ENCODE measurements at regions not wholly inside any gene's neighbourhood (a gene's known extent, or its start where the extent isn't known, plus 50 kb on each side); places are given as distances from the start of the nearest gene placed in this dataset.

DNA sequence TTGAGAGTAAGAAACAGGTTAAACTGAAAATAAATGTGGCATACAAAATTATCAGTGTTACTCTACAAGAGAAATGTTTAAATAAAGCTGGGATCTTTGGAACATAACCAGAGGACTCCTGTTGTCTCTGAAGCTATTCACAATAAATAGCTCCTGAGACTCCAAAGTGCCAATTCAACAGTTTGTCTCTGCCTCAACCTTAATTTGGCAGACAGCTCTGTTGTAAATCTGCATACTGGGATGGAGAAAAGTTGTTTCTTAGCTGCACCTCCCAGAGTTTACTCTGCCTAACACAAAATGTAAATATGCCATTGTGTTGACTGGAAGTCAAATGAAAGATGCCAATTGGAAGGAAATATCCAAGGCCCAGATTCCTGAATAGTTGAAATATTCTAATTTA lies 238.5 kb upstream of the EPHA4 start:
- Mint-ChIP-seq H3K9me3 (peaks cover 7% of the 10 kb centered on the region), H3K4me3 (no peak overlapping the region), H3K27me3 (ENCODE audit: low read depth, poor library complexity) (no peaks in the 10 kb centered on the region), H3K4me1 (peaks cover 27% of the 10 kb centered on the region), H3K27ac (peak overlapping the region; percentile 77), H3K36me3 (ENCODE audit: low read depth) (peaks cover 5% of the 10 kb centered on the region)
- TF ChIP-seq, protein P1, sequence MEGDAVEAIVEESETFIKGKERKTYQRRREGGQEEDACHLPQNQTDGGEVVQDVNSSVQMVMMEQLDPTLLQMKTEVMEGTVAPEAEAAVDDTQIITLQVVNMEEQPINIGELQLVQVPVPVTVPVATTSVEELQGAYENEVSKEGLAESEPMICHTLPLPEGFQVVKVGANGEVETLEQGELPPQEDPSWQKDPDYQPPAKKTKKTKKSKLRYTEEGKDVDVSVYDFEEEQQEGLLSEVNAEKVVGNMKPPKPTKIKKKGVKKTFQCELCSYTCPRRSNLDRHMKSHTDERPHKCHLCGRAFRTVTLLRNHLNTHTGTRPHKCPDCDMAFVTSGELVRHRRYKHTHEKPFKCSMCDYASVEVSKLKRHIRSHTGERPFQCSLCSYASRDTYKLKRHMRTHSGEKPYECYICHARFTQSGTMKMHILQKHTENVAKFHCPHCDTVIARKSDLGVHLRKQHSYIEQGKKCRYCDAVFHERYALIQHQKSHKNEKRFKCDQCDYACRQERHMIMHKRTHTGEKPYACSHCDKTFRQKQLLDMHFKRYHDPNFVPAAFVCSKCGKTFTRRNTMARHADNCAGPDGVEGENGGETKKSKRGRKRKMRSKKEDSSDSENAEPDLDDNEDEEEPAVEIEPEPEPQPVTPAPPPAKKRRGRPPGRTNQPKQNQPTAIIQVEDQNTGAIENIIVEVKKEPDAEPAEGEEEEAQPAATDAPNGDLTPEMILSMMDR (IDR thresholded peaks at IDR 0.05), result no peak
- DNase-seq, result no peak

DNA sequence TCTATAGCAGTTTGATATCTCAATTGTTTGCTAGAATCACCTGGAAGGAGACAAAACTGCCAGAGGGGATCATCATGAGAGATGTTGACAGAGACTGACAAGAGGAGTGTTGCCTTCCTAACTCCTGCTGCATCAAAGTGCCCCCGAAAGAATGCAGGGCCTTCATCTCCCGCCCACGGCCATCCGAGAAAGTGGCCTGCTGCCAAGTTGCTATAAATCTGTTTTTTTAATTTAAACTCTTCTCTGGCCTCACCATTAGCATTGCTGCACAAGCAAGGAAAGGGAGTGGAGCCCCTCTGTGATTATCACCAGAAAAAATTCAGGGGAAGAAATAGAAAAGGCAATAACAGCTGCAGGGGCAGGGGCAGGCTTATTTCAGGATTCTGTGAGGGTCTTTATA lies 238.1 kb upstream of the EPHA4 start:
- H3K4me3 Mint-ChIP-seq, result no peak overlapping the region
- TF ChIP-seq, protein P1 (IDR thresholded peaks at IDR 0.05), result no peak
- H3K36me3 Mint-ChIP-seq (ENCODE audit: low read depth), result peaks cover 5% of the 10 kb centered on the region
- peaks cover 31% of the 10 kb centered on the region for H3K4me1 Mint-ChIP-seq
- H3K9me3 Mint-ChIP-seq, result peaks cover 7% of the 10 kb centered on the region
- H3K27me3 Mint-ChIP-seq (ENCODE audit: low read depth, poor library complexity), result no peaks in the 10 kb centered on the region
- H3K27ac Mint-ChIP-seq, result peak overlapping the region; percentile 77
- DNase-seq, result peak; percentile 19

DNA sequence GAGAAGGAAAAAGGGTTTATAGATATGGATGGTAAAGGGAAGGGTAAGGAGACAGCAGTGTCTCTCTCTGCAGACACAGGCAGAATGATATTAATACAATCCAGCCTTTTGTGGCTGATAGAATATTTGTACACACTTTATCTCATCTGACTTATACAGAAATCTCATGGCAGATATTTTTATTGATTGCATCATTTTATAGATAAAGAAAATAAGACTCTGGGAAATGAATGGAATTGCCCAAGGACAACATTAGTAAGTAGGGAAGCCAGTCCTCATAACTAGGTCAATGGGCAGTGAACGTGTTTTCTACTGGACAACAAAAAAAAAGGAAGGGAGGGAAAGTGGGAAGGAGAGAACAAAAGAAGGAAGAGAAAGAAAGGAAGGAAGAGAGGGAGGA lies 236.4 kb upstream of the EPHA4 start:
- Mint-ChIP-seq H3K4me3 (no peak overlapping the region), H3K9me3 (no peaks in the 10 kb centered on the region), H3K4me1 (peaks cover 35% of the 10 kb centered on the region), H3K27me3 (ENCODE audit: low read depth, poor library complexity) (no peaks in the 10 kb centered on the region), H3K27ac (no peak overlapping the region), H3K36me3 (ENCODE audit: low read depth) (no peaks in the 10 kb centered on the region)
- TF ChIP-seq, protein P1 (IDR thresholded peaks at IDR 0.05), result no peak
- no peak for DNase-seq

DNA sequence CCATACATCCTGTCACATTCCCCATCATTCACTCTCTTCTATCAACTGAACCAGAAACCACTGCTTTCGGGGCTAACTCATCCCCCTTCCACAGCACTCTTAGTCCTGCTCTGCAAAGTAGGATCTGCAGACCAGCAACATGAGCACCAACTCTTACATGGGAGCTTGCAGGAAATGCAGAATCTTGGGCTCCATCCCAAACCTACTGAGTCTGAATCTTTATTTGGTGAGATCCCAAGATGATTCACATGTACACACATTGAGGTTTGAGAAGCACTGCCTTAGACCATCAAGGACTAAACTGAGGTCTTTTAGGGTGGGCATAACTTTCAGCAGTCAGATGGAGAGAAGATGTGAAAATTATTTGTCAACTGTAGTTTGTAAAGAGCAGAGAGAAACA lies 235.6 kb upstream of the EPHA4 start:
- H3K9me3 Mint-ChIP-seq, result no peaks in the 10 kb centered on the region
- TF ChIP-seq, protein P1 (IDR thresholded peaks at IDR 0.05), result no peak
- no peaks in the 10 kb centered on the region for H3K36me3 Mint-ChIP-seq (ENCODE audit: low read depth)
- H3K27ac Mint-ChIP-seq, result no peak overlapping the region
- no peak for DNase-seq
- H3K27me3 Mint-ChIP-seq (ENCODE audit: low read depth, poor library complexity), result no peaks in the 10 kb centered on the region
- no peak overlapping the region for H3K4me3 Mint-ChIP-seq
- peaks cover 35% of the 10 kb centered on the region for H3K4me1 Mint-ChIP-seq

DNA sequence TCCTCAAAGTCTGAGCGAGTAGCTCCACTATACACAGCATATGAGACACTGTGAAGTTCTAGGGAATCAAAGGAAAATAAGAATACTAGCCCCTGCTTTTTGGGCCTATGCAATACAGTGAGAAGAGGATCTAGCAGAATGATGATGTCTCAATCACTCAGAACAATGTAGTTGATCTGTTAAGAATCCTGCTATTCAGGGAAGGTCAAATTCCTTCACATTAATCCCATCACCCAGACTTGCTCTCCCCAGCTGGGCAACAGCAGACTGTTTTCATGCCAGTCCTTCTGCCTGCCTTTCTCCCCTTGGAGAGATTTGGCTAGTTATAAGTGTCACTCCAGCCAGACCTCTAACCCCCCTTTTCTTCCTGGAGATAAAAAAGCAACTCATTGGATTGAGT lies 230.0 kb upstream of the EPHA4 start:
- Mint-ChIP-seq H3K4me1 (peaks cover 24% of the 10 kb centered on the region), H3K9me3 (no peaks in the 10 kb centered on the region), H3K36me3 (ENCODE audit: low read depth) (no peaks in the 10 kb centered on the region), H3K27ac (no peak overlapping the region), H3K4me3 (no peak overlapping the region), H3K27me3 (ENCODE audit: low read depth, poor library complexity) (no peaks in the 10 kb centered on the region)
- TF ChIP-seq, protein P1 (IDR thresholded peaks at IDR 0.05), result no peak
- no peak for DNase-seq

DNA sequence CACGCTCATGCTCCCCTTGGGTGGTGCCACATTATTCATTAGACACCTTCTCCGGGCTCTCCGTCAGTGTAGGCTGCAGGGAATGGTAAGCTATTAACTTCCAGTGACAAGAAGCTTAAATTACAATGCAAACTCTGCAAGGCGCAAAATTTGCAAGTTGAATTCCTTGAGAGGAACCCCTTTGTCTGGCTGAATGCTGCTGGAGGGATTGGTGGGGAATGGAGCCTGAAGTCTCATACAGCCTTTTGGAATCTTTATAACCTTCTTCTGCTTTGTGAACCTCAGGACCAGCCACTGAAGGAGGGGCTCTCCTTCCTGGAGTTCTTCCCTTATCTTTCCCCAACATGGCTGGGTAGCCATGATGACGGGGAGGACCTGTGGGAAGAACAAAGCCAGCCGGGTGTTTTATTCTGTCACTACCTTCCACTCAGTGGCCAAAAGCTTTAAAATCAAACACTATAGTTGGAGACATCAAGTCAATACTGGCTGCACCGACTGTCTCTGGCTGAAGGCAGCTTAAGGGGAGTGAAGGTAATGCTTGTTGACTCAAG lies 220.9 kb upstream of the EPHA4 start:
- Mint-ChIP-seq H3K27me3 (ENCODE audit: low read depth, poor library complexity) (no peaks in the 10 kb centered on the region), H3K4me3 (peak overlapping the region; percentile 57), H3K9me3 (peaks cover 14% of the 10 kb centered on the region), H3K27ac (peak overlapping the region; percentile 85), H3K4me1 (peaks cover 21% of the 10 kb centered on the region), H3K36me3 (ENCODE audit: low read depth) (no peaks in the 10 kb centered on the region)
- peak; percentile 8 for DNase-seq
- TF ChIP-seq, protein P1 (IDR thresholded peaks at IDR 0.05), result no peak
